OCI-LY3 (cell line): ENCODE measurements at regions not wholly inside any gene's neighbourhood (a gene's known extent, or its start where the extent isn't known, plus 50 kb on each side); places are given as distances from the start of the nearest gene placed in this dataset.

ENCODE experiments used
- EZH2phosphoT487 ChIP-seq: fragments of 200-600 bp; shearing (Covaris generic); IDR thresholded peaks from 2 replicates; pipeline ENCODE4 v1.6.1; 2018; ENCODE audit warnings: antibody characterized with exemption, mixed run types, low read depth
- TF ChIP-seq, protein P1 (sequence below): fragments of 200-600, 300-600 bp; sonication (generic); IDR thresholded peaks from 2 replicates; pipeline ENCODE4 v1.5.1; 2014; ENCODE audit warnings: antibody characterized with exemption, low read length, low read depth

DNA sequence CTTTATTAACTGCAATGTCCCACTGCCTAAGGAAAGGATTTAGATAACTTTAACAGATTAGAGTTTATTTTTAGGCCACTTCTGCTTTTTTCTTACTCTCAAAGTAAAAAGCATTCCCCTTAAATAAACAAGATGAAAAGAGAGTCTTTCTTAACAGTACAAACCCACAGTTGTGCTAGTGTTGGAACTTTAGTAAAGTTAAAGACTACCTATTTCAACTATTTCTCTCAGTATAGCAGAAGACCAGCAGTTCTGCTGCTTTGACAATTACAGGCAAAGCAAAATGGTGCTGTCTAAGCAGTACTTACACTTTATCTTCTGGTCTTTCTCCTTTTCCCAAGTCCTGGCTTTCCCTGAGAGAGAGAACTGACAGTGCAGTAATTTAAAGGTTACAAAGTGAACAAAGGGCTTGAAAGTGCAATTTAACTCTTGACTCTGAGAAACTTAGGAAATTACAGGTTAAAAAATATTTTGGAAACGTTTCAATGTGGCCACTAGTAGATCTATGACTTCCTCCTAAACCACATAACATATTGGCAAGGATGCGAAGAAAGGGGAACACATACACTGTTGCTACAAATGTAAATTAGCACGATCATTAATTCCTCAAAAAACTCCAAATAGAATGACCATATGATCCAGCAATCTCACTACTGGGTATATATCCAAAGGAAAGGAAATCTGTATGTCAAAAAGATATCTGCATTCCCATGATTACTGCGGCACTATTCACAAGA, 135.4 kb upstream of the POGK start:
- TF ChIP-seq, protein P1, sequence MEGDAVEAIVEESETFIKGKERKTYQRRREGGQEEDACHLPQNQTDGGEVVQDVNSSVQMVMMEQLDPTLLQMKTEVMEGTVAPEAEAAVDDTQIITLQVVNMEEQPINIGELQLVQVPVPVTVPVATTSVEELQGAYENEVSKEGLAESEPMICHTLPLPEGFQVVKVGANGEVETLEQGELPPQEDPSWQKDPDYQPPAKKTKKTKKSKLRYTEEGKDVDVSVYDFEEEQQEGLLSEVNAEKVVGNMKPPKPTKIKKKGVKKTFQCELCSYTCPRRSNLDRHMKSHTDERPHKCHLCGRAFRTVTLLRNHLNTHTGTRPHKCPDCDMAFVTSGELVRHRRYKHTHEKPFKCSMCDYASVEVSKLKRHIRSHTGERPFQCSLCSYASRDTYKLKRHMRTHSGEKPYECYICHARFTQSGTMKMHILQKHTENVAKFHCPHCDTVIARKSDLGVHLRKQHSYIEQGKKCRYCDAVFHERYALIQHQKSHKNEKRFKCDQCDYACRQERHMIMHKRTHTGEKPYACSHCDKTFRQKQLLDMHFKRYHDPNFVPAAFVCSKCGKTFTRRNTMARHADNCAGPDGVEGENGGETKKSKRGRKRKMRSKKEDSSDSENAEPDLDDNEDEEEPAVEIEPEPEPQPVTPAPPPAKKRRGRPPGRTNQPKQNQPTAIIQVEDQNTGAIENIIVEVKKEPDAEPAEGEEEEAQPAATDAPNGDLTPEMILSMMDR = no peak
- TF ChIP-seq EZH2phosphoT487 = no peak
